CD4-positive, alpha-beta T cell treated with Interleukin-12 subunit alpha and Interleukin-12 subunit beta, for 1 hour (primary cell): ENCODE measurements at regions not wholly inside any gene's neighbourhood (a gene's known extent, or its start where the extent isn't known, plus 50 kb on each side); places are given as distances from the start of the nearest gene placed in this dataset.
A peak's percentile ranks its signal among the peaks of the same experiment; 100 is the strongest.

Experiments
- DNase-seq: peaks from one replicate; pipeline ENCODE4 v3.0.0-alpha.2; 2020

DNA sequence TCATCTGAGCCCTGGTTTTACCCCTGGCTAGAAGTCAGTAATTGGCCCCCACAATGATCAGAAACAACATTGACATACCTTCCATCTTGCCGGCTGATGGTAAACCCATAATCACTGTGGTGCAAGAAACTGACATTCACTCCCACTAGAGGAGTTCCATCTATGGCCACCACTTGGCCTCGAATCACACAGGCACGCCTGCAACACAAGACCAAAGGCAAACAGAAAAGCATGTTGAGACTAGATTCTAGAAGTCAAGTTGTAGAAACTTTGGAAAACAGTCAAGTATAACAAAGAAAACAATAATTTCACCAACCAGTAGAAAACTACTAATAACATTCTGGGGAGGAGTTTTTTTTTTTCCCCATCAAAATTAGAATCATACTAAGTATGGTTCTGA, 183.4 kb downstream of the SH2D1A start:
- no peak for DNase-seq

DNA sequence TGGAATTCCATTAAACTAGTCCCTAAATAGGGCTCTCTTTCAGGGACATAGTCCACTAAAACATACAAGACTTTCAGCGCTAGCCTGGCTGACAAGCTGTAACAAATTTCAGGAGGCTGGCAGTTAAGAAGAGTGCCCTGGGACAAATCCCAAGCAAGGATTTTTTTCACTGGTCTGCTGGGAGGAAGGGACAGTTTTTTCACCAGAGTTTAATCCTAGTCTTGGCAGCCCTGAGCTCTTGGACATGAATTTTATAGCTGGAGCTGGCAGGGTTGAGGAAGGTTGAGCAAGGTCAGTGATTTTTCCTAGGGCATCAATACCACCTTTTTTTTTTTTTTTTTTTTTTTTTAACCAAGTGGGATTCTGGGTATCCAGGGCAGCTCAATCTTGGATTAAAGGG, 184.4 kb downstream of the SH2D1A start:
- no peak for DNase-seq

DNA sequence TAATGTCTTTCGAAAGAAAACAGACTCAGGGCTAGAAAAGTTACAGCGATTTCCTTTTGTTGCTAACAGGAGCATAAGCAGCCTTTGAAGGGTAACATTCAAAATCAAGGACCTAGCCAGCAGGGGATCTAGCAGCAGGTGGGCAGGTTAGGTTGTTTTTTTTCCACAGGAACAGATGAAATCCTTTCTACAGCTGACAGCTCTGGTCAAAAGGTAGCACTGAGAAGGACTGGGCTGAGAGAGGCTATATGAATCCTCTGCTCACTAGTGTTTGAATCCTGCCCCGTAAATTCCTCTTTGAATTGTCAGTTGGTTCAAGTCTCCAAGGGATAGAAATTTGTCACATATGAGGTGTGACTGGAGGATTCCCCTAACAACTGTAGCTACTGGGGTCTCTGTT, 188.2 kb downstream of the SH2D1A start:
- DNase-seq = no peak

DNA sequence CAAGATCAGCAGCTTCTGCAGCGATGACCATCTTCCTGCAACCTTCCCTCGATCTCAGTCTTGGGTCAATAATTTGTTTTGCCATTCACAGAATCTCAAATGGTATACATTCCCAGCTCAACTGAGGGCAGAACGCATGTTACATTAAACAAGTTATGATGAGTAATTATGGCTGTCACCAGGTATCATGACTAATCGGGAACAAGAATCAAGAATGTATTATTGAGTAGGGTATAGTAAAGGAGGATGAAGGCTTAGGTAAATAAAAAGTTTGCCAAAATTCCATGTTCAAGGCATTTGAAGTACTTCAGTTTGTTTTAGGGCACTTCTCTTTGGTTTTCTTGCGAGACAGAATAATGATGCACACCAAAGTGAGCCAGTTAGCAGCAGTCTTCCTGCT, 194.1 kb downstream of the SH2D1A start:
- no peak for DNase-seq

DNA sequence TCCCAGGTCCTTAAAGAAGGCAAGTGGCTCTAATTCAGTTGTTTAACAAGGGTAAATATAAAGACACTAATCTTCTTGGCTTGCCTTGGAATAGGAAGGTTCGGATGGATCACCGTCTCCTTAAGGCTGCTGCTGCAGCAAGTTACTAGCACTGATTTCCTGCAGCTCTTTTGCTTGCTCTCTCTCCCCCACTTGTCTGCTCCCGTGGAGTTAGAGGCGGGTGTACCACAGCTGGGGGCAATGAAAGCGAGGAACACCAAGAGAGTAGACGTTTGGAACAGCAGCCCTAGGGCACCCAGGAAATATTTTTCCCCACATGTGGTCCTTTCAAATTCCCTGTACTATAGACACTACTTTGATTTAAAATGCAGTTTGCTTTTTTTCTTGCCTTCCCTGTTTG, 202.2 kb downstream of the SH2D1A start:
- DNase-seq = no peak

DNA sequence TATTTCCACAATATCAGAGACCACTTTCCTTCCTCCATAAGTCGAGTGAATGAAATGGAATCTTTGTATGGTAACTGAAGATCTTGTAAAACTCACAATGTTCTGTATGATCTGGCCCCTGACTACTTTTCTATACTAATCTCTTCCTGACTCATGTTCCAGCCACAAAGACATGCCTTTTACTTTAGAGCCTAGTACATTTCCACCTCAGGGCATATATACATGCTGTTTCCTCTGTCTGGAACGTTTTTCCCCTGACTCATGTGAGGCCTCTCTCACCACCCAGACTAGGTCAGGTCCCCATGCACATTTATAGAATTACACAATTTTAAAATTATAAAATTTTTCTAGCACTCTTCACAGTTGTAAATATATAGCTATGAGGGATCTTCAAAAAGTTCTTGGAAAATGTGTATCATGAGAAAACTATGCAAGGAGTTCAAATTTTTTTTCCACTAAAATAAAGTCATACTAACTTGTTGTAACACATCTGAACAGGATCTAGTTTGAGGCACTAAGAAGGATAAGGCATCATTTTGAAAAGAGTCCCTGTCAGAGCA, 208.8 kb downstream of the SH2D1A start:
- no peak for DNase-seq

DNA sequence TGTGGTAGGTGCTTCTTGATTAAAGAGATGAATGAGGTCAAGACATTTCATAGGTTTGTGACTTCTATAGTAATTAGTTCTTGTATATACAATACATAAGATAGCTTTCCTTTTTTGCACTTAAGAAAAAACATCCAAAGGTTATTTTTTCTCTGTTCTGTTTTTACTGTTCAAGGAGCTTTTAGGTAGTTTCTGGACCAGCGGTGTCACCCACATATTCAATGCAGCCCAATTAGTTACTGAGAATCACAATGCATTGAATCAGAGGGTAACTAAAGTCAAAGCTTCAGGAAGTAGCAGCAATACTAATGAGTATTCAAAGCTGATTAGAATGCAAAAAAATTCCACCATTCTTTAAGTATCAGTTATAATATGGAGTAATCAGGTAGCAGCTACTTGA, 211.6 kb downstream of the SH2D1A start:
- DNase-seq = no peak

DNA sequence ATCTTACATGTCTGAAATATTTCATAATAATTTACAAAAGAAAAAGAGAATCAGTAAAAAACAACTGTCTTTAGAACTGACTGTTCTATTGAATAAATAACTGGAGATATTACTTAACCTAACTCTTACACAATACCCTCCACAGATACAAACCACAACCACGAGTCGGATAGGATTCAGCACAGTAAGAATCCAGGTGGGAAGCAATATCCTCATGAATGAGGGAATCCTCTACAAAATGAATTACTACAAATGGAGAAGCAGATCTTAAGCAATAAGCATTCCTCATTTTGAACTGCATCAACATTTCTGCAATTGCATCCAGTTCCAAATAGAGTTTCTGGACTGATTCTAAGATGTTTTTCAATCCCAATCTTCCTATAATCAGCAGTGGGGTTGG, 227.1 kb downstream of the SH2D1A start:
- DNase-seq = no peak

DNA sequence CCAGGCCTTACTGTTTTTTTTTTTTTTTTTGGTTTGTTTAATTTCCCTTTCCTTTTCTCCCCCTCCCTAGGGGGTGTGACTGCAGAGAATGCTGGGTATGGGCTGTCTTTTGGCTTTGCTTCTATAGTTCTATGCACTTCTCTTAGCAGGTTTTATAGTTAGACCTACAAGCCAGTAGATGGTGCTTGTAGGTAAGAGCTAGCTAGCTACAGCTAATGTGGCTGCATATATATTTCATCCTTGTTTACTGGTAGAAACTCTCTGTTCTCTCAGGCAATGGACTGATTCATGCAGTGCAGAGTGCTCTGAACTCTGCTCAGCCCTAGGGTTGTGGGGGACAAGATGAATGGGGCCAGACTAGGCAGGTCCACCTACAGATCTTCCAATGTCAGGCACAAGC, 246.4 kb downstream of the SH2D1A start:
- no peak for DNase-seq

DNA sequence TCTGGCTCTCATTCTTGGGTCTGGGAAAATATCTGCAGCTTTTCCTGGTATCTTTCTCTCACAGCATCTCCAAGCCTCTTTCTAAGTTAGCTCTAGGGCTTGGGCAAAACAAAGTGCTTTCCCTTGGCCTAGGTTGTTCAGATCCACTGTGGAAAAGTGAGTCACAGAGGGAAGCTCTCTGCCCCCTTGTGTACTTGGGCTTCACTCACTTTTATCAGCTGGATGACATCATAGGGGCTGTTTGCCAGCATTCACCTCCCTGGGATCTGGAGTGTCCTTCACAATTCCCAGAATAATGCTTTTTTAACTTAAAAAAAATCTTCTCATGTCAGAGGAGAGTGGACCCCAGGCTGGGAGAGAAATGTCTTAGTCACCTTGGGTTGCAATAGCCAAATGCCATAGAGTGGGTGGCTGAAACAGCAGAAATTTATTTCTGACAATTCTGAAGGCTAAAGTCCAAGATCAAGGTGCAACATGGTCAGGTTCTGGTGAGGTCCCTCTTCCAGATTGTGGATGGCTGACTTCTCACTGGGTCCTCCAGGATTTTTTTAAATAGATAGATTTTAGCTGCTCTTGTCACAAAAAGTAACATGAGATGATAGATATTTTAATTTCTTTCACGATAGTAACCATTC, 247.8 kb downstream of the SH2D1A start:
- DNase-seq = no peak

DNA sequence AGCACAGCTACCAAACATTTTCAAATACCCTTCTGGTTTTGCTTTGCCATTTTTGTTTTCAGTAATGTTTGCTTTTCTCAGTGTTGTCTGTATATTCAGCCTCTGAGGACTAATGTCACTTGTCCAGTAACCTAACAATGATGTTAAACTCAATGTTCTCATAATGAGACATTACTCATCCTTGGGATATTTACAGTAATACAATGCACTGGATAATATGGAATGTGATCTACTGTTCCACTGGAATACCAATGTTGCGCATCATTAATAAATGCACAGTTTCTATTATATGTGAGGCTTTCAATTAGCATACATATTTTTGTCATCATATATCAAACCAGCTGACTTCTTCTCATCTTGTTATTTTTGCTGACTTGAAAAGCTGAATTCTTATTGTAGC, 259.1 kb downstream of the SH2D1A start:
- DNase-seq = no peak

DNA sequence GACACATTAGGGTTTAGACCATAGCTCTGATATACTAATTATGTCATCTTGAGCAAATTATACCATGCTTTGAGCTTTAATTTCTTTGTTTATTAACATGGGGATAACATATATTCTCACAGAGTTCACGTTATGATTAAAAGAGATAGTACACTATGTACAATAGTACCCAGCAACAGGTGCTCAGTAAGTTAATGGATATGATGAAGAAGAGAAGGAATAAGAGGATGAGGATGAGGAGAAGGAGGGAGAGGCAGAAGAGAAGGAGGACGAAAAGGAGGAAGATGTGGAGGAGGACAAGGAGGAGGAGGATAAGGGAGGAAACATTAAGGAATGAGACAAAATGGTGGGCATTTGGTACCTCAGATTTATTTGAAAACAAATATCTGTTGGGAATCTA, 260.4 kb downstream of the SH2D1A start:
- DNase-seq = no peak

DNA sequence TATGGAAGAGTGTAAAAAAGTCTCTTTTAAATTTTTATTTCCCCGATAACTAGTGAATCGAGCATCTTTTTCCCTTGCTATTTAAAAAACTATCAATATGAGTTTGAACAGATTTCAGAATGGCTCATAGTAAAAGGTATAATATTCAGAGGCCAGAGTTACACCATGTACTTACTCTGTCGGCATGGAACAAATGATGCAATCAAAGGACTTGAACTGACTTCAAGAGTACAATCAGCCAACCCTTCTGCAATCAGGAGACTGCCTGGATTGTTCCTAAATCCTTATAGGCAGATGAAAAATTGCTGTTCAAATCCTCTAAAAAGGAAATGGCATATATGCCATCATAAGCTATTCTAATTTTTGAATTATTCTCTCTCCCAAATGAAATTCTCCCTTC, 273.3 kb downstream of the SH2D1A start:
- no peak for DNase-seq

DNA sequence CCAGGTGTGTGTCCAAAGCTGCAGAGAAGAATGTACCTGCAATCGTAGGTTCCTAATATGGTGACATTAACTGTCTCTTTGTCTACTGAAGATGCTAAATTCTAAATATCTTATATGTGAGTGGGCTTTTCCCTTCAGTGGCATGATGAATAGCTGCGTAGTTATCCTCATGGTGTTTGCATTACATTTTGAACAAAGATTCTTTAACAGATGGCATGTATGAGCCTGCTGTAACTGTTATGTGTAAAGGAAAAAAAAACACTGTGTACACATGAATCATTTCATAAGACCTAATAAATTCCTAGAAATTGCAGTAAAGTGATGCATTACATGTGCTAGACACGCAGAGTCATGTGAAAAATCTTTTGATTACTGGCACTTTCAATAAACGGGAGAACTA, 288.0 kb downstream of the SH2D1A start:
- DNase-seq = no peak

DNA sequence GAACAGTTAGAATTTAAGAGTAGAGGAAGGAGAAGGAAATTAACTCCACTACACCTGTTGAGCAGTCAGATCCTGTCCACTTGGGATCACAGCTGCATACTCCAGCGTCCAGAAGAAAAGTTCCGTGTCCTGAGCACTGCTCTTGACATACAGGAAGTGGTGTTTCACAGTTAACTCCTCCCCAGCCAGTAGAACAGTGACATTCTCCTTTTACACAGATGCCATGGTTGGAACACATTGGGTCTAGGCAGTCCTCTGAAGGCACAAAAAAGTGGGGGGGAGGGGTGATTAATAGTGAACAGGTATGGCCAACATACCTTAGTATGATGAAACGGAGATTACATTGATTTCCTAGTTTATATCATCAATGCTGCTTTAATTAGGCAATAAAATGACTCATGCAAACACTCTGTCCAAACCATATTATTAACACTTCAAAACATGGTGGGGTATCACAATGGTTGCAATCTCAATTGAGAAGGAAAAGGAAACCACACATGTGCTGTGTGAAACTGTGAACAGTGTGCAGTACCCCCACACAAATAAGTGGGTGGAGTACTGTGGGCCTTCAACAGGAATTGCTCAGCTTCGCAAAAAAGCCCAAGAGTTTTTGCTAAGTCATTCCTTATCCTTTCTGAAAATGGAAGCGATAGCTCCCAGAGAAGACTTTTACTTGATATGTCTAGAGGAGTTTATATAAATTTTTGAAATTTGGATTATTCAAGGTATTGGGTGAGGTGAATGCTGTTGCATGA, 295.6 kb downstream of the SH2D1A start:
- DNase-seq = peak; percentile 7

DNA sequence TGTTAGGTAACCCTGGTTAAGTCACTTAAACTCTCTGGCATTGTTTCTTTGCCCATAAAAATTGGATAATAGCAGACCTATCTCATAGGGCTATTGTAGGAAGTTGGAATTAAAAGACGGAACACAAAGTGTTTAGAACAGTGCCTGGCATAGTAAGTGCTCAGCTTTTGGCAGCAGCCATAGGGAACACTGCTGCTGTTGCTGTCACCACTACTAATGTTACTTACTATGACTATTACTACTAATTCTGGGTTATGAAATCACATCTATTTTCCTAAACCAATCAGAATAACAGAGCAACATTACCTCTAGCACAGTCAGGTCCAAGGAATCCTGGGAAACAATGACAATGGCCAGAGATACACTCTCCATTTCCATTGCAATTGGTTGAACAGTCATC, 300.0 kb downstream of the SH2D1A start:
- no peak for DNase-seq

DNA sequence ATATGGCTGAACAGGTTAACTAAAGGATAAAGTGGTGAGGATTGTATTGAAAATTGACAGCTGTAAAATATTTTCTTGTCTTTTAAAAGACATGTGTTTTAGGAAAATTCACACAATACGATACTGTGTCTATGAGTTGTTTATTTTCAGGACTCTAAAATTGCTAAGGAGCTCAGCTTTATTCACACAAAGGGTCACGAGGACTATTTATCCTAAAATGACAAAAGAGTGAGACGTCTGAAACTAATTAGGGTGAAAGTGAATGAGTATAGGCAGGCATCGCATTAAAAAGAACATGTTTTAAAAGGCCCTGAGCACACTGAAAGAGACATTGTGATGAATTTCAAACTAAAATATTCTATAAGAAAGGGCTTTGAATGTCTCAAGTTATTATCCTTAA, 304.7 kb downstream of the SH2D1A start:
- no peak for DNase-seq

DNA sequence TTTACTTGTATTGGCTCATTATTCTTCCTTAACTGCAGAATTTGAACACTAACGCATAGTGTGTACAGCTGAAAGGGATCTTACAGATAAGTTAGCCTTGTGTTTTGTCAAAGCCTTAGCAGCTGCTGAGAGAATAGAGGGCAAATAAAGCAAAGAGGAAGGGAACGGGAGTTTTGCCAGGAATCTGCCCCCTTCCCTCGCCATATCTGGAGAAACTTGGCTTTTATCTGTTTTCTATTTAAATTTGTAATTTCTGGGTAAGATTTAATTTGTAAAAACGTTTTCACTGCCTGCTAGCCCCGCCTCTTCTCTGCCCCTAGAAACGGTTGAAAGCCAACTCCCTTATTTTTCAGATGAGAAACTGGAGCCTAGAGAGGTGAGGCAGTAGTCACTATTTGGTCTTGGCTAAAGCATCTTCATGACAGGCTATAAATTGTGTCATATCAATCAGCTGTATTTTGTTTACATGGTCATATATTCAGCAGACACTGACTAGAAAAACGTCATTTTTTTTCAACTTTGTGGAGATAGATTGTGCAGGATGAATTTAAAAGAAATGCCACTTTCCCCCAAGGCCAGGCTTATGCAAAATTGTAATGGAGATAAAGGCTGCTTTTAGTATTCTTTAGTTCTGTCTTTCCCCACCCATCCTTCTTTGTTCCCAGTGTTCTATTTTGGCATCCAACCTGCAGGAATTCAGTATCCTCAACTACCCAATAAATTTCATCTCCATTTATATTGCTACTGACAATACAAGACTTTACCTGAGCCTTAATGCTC, 319.4 kb downstream of the SH2D1A start:
- DNase-seq = no peak

DNA sequence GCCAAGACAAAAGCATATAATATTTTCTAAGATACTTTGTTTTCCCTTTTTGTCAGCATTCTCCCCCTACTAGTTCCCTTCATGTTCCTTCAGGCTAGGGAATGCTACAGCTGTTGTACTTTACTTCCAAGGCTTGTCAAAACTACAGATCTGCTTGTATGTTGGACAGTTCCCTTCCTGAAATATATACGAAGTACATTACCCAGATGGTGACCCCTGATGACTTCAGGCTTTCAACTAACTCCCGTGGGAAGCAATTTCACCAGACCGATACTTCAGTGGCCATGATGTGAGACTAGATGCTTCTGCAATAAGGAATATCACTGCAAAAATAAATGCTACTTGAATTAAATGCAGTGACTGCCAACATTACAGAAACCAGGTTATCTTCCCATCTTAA, 332.8 kb downstream of the SH2D1A start:
- no peak for DNase-seq

DNA sequence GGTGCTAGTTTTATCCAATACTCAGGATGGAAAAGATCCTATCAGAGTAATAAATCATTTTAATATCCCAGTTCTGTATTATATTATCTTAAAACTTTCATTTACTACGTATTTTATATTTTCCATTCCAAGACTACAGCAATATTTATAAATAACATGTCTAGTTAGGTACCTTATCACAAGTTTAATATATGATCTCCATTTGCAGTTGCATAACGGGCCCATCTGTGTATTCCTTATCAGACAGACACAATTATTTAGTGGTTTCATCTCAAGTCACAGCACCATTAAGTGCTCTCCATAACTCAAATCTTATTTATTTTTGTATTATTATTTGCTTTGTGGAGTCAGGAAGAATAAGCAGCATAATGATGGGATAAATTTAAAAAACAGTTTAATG, 333.9 kb downstream of the SH2D1A start:
- no peak for DNase-seq

DNA sequence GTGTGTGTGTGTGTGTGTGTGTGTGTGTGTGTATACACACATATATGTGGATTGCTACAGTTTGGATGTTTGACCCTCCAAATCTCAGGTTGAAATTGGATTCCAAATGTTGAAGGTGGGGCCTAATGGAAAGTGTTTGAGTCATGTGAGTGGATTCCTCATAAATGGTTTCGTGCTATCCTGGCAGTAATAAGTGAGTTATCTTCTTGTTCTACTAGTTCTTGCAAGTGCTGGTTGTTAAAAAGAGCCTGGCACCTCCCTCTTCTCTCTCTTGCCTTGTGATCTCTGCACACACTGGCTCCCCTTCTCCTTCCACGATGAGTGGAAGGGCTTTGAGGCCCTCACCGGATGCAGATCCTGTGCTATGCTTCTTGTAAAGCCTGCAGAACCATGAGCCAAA, 344.1 kb downstream of the SH2D1A start:
- no peak for DNase-seq

DNA sequence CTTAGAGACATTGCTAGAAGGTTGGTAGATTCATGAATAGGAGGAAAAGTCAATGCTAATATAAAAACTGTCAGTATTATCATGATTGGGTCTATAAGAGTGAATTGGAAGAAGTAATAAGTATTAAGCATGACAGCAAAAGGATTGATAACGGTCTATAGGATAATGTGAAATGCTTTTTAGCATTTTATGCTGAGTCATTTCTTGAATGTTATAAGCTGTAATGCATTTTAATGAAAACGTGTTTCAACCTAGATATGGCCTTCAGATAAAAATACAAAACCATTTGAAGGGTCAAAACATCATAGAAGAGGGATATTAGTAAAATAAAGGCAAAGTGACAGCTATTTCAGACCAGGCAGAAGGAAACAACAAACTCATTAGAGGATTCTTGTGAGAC, 353.5 kb downstream of the SH2D1A start:
- DNase-seq = no peak

DNA sequence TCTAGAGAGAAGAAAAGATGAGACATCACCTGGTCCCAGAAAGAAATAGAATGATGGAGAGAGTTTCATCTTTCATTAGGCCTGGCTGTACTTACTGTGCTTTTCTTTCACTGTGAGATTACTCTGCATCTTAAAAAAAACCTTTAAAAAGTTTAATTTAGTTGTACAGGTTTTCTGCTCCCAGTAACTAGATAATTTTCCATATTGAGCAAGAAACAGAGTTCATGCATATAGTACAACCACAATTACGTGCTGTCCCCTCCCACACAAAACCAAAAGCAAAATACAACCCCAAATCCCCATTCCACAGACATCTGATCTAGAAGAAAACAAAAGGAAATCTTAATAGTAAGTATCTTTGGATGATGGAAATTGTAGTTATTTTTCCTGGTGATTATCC, 371.2 kb downstream of the SH2D1A start:
- DNase-seq = no peak

DNA sequence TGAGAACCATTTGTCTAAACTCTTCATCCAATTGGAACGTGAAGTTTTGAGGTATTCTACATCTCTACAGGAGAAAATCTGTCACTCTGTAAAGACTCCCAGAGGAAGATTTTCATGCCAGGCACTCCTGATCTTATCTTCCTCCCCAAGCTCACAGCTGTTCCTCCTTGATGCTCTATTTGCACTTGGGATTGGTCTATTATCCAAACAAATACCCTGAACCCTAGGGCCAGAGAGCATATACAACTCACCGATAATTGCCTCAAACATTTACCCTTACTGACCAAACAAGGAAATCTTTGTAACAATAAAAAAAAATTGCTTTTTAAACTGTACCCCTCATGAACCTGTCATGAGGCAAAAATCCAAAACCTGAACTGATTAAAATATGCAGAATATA, 372.7 kb downstream of the SH2D1A start:
- no peak for DNase-seq
